ENCODE measurements at regions not wholly inside any gene's neighbourhood (a gene's known extent, or its start where the extent isn't known, plus 50 kb on each side); places are given as distances from the start of the nearest gene placed in this dataset.
"Not testable (repeated sequence)": the region's sequence is repeated elsewhere in the genome, so short reads cannot be mapped to it uniquely, and the experiment has no call there.

DNA sequence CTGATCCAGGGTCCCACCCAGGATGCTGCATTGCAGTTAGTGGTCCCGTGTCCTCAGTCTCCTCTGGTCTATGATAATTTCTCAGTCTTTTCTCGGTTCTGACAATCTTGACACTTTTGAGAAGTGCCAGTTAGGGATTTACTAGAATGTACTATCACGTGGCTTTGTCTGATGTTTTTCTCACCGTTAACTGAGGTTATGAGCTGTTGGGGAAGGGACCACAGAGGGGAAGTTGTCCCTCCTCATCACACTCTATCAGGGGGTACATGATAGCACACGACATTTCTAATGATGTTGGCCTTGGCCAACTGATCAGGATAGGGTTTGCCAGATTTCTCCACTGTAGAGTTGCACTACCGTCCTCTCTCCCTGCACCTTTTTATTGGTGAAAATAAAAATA, 250.9 kb upstream of the SDK2 start:
- DNase-seq (ENCODE audit: low read depth): no peak

DNA sequence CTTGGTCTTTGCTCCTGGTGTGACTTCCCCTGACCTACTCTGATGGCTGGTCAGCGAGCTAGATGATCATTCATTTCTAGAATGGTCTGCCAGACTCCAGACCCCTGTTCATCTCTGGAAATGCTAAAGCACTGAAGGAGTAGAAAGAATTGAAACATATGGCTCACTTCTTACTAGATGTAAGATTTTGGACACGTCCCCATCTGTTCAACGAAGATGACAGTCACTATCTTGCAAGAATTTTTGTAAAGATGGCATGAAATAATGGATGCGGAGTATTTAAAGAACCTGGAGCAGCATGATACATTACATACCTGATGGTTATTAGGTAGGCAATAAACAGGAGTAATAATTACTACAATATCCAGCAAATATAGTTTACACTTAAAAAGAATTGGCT, 252.7 kb upstream of the SDK2 start:
- no peak for DNase-seq (ENCODE audit: low read depth)

DNA sequence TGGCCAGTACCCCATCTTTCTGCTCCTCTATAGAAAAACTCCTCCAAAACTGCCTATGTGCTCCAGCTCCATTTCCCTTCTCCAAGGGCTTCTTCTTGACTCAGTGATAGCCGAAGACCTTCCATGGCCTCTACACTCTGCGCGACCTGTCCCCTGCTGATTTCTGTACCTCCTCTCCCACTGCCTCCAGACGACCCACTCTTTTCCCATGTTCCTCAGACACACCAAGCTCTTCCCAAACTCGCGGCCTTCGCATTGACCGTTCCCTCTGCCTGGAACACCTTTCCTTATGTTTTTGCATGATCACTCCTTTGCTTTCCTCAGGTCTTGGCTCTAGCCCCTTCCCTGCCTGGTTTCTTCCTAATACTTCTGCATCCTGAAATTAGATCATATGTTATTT, 255.6 kb upstream of the SDK2 start:
- no peak for DNase-seq (ENCODE audit: low read depth)

DNA sequence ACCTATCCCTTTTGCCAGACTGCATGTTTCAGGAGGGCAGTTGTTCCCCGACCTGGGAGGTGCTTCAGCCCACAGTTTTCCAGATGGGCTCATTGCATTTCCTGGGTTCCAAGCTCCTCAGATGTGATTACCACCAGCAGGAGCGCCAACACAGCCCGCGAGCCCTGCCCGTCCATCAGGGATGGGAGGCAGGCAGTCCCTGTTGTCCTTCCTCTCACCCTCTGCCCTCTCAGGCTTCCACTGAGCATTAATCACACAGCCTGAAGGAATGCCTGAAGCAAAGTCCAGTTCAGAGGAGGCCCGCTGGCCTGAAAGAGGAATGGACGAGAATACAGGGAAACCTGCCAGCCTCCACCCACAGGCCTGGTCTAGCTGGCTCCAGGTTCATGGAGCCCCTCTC, 256.3 kb upstream of the SDK2 start:
- DNase-seq (ENCODE audit: low read depth): no peak

DNA sequence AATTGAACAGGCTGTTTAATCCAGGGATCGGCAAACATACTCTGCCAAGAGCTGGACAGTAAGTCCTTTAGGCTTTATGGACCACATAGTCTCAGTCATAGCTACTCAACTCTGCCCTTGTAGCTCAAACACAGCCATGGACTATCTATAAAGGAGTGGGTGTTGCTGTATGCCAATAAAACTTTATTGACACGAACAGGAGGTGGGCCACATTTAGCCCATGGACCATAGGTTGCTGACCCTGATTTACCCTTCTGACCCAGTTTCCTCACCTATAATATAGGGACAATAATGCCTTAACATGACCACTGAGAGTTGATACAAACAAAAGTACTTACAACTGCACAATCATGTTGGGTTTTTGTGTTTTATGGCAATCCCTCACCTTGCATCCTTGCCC, 257.0 kb upstream of the SDK2 start:
- DNase-seq (ENCODE audit: low read depth): no peak

DNA sequence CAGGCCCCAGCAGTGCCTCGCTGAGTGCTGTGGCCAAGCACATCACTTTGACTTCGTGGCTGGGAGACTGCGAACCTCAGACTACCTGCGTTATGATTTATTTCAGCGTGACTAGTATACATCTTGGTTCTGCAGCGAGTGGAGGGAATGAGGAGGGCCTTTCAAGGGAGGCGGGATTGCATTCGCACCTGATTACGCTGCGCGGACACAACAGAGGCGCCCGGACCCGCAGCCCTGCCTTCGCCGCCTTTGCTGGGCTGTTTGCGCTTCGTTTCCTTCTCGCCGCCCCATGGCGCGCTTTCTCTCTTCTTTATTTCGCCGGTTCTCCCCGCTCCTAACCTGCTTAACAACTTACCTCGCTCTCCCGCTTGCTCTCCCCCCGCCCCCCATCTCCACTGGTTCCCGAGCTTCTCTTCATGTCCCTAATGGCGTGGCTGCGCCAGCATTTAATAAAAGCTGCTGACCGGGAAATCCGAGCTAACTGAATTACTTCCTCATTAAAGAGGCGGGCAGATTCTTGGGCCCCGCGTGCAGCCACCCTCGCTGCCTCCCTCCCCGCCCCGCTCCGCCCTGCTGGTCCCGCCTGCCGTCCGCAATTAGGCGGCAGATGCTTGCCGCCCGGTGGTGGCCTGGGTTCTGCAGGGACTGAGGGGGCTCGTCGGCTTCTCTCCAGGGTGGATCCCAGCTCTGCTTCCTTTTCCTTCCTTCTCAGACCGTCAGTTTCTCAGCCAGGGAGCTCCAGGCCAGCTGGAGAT, 257.6 kb upstream of the SDK2 start:
- no peak for DNase-seq (ENCODE audit: low read depth)

DNA sequence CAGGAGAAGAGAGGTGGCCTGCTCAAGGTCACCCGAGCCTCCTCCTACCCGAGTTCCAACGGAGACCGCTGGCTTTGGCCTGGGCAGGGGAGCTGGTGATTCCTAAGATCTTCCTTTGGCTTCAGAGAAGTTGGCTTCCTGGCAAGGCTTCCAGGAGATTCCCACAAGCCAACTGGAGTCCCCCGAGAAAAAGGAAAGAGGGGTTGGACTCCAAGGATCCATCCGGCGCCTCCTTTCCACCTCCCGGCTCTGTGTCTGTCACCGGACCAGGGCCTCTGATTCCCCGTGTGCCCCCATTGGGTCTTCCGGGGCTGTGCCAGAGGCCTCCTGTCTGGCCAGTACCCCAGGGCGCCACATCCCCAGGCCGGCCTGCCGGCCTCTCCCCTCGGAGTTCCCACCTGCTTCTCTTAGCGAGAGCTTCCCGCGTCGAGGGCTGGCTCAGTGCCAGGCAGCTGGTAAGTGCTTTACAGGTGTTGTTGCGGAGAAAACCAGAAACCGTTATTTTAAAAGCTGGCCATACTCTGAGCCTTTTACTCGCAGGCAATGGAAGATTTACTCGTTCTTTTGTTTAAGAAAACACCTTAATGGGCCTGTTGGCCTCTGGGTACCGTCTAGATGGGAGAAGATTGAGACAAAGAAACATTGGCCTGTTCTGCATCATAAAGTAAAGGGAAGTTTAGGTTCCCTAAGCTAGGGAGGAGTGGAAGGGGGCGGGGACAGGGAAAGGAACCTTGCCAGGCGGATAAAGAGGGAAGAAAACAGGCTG, 258.4 kb upstream of the SDK2 start:
- no peak for DNase-seq (ENCODE audit: low read depth)

DNA sequence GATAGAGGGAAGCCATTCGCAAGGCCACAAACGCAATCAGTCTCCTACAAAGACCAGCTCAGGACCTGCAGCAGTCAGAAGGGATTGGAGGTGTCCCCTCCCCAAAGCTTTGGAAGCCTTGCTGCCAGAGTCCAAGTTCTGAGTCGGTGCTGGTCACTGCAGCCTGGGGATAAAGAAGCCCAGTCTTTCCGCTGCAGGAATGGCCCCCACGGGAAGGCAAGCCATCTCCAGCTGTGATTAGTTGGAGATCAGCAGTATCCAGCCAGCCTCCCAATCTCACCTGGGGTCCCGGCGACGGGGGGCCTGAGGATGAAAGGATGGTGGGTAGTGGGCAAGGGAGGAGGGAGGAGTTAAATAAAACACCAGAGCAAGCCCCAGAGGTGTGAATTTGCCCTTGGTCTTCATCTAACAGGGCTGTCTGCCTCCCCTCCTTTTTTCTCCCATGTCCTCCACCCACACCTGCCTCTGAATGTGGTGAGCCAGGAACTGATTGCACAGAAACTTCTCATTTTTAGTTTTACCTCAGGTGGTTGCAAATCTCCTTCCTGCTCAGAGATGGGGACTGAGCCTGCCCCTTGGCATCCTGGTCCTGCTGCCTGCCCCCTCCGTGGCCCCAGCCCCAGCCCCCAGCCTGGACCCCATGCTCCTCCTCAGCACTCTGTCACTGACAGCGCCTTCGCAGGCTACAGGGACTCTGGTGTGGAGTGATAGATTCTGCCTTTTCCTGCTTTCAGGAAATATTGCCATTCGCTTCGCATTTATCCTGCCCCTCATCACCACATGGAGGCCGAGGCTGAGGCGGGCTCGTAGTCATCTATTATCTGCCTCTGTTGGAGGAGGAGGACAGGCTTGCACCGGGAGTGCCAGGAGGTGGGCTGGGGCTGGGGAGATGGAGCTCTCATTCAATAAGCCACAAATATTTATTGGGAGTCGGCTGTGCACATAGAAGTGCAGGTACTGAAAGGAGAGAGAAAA, 262.9 kb upstream of the SDK2 start:
- DNase-seq (ENCODE audit: low read depth): no peak

DNA sequence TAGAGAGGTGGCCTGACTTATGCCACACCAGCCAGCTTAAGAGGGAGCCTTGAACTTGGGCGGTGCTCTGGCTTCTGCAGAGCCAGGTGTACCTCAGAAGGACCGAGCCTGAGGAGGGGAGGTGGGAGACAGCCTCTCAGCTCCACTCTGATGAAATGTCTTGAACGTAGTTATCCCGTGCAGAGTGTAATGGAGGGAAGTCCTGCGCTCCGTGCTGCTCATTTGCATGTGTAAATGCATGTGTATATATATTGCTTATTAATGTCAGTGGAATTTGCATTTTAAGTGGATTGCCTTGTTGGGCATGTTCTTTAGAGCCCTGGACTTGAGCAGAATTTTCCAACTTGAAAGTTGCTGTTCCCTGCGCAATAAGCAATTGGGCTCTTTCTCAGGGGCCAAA, 264.9 kb upstream of the SDK2 start:
- no peak for DNase-seq (ENCODE audit: low read depth)

DNA sequence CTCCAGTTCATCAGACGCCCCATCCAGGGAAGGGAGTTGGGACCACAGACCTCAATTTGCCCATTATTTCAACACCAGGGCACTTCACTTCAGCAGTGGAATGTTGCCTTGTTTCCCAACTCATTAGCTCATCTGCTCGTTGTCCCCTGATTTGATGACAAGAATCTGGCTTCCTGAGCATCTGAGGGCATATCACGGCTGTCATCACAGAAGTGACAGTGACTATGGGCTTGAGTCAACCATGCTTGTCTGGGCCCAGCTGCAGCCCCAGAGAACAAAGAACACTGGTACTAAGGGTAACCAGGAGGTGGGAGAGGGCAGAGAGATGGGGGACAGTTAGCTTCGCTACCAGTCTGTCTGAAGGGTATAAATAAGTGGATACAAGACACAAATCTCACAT, 266.0 kb upstream of the SDK2 start:
- no peak for DNase-seq (ENCODE audit: low read depth)

DNA sequence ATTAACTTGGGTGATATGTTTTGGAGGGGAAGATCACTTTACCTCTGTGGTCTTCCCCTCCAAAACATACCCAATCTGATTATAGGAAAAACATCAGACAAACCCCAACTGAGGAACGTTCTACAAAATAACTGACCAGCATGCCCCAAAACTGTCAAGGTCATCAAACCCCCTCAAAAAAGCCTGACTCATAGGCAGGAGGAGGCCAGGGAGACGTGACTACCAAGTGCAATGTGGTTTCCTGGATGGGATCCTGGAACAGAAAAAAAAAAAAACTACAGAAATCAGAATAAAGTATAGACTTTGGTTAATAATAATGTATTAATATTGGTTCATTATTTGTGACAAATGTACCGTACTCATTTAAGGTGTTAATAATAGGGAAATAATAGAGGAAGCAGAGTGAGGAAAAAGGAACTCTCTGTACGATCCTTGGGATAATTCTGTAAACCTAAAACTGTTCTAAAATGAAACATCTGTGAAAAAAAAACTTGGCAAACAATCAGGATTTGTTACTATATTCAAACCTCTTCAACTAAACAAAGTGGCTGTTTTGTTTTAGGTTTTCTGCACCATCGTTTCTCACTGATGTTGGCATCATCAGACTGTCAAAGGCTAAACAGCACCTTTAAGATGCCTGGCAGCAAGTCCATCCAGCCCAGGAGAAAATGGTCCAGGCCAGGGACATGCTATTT, 266.7 kb upstream of the SDK2 start:
- no peak for DNase-seq (ENCODE audit: low read depth)

DNA sequence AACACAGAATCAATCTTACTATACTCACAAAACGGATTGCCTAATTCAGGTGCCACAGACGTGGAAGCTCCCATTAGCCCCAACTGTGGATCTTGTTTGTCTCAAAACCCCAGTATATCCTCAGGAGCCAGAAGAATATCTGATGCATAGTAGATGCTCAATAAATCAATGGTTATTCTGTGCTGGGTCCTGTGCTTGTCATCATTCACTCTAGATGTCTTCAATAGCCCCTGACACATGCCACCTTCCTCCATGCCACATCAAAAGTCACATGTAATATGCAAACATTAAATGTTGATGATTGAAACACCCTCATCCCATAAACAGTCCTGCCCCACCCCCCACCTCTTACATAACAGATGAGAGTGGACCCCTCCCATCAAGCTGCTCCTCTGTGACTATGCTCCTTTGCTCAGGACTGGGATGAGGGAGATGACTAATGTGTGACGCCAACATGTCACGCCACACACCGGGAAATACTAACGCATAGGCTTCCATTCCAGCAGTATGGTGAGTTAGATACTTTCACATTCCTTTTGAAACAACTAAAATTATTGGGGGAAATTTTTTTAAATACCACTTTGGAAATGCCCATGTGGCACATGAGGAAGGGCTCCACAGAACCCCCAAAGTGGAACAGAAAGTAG, 267.6 kb upstream of the SDK2 start:
- DNase-seq (ENCODE audit: low read depth): no peak

DNA sequence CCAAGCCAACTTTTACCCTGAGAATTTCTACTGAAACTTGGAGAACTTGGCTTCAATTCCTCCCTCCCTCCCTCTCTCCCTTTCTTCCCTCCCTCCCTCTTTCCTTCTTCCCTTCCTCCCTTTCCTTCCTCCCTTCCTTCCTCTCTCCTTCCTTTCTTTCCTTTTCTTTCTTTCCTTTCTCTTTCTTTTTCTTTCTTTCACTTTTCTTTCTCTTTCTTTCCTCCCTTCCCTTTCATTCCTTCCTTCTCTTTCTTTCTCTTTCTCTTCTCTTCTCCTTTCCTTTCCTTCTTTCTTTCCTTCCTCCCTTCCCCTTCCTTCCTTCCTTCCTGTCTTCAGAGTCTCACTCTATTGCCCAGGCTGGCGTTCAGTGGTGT, 268.1 kb upstream of the SDK2 start:
- DNase-seq (ENCODE audit: low read depth): no peak

DNA sequence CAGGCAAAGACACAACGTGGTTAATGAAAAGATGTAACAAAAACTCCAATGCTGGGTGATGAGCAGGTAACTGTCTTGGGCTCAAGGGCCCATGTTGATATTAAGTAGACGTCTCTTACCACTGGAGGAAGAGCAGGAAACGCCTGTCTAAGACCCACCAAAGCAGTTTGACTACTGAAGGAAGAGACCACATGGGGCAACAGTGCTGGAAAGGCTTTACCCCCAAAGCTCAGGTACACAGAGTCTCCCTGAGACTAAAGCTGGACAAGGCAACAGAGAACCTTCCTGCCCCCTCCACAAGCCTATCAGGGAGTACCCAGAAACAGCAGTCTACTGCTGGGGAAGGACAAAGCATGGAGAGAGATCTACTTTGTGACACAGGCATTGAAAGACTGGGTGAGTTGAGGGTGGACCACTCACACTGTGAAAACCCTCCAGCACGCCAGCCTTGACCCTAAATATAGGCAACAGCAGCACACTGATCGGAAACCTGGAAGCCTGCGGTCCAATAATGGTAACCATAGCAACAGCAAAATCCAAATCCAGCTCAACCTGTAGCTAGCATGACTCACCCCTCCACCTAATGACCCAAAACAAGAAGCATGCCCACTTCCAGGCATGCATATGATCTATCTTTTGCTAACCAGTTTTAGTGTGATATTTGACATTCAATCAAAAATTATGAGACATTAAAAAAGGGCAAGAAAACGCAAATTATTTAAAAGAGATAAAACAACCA, 270.5 kb upstream of the SDK2 start:
- no peak for DNase-seq (ENCODE audit: low read depth)

DNA sequence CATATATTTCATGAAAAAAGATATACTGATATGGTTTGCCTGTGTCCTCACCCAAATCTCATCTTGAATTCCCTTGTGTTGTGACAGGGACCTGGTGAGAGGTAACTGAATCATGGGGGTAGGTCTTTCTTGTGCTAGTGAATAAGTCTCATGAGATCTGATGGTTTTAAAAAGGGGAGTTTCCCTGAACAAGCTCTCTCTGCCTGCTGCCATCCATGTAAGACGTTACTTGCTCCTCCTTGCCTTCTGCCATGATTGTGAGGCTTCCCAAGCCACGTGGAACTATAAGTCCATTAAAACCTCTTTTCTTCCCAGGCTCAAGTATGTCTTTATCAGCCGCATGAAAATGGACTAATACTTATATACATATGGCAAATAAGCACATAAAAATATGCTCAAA, 274.8 kb upstream of the SDK2 start:
- not testable (repeated sequence) for DNase-seq (ENCODE audit: low read depth)

DNA sequence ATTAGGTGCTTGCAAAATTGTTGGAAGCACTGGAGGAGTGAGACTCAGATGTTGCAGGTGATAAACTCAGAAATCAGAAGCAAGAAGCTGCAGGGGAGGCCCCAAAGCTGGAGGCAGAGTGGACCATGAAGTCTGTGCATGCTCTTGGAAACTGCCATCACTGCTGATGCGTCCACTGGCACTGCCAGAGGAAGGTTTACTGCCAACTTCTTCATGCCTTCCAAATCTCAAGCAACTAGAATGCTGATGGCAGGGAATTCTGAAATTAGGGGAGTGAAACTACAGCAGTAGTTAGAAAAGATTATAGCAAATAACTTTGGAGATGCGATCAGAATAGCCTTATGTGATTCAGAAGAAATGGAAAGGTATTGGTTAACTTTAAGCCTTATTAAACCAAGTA, 277.1 kb upstream of the SDK2 start:
- no peak for DNase-seq (ENCODE audit: low read depth)

DNA sequence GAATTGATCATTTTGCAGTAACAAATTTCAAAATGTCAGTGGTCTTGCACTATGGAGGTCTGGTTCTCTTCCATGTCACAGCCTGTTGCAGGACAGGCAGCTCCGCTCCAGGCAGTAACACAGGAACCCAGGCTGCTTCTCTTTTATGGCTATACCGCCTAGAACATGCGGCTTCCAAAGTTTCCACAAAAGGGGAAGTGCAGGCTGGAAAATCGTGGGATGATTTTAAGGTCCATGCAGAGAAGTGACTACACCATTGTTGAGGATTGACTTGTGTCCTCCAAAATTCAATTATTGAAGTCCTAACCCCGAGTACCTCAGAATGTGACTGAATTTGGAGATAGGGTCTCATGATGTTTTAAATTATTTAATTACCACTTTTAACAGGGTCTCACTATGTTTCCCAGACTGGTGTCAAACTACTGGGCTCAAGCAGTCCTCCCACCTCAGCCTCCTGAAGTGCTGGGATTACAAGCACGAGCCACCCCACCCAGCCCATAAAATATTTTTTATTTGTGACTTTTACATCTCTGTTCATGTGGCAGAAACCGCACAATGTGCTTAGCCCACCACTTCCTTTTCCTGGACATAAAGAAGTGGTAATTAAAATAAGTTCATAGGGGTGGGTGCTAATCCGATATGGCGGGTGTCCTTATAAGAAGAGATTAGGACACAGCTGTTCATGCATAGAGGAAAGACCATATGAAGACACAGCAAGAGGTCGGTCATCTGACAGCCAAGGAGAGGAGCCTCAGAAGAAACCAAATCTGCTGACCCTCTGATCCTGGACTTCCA, 279.2 kb upstream of the RPL38 start:
- no peak for DNase-seq (ENCODE audit: low read depth)

DNA sequence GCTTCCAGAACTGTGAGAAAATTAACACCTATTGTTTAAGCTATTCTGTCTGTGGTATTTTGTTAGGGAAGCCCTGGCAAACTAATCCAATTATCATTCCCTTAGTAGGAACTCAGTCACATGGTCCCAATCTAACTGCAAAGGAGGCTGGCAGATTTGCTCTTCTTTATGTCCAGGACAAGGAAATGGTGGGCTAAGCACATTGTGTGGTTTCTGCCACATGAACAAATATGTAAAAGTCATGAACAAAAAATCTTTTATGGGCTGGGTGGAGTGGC, 278.6 kb upstream of the RPL38 start:
- no peak for DNase-seq (ENCODE audit: low read depth)

DNA sequence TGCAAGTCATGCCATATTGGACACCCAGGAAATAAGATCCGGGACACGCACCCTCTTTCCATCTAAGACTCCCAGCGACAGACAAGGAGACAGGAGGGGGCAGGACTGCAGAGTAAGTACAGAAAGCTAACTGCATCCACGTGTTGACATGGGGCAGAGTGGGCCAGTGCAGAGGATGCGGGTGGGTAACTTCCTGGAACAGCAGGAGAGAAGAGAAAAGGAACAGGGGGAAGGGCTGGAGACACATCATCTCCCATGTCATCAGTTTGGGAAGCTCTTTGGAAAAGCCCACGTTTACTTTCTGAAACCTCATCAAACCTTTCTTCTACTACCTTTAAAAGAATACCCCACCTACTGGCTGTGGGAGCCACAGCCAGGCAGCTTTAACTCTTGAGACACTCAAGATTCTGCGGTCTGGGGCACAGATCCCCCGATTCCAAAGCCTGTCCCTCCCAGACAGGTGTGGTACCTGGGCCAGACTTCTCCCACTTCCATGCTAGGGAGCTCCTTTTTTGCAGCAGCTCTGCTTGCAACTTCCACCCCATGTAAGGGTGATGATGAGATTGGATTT, 273.5 kb upstream of the RPL38 start:
- DNase-seq (ENCODE audit: low read depth): no peak

DNA sequence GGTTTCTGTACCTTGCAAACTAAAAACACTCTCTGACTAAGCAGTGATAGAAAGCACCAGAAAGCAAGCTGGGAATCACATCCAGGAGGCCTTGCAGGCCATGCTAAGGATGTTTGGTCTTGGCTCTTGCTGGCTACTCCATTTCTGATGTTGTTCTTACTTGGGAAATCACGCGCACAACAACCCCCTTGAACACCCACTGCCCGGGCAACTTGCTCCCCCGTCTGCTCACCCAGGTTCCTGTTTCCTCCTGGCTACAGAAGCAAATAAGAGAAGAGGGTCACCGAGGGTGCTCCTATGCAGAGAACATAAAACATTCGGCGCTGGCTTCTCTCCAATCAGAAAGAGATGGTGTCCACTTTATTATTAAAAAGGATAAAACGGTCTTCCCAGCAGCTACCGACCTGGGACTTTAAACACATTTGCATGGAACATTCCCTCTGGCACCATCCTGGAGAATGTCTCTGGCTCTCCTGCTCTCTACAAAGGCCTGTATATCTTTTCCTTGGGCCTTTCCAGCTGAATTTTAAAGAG, 271.2 kb upstream of the RPL38 start:
- no peak for DNase-seq (ENCODE audit: low read depth)

Data from HS-5 (cell line).